ENCODE measurements at regions not wholly inside any gene's neighbourhood (a gene's known extent, or its start where the extent isn't known, plus 50 kb on each side); places are given as distances from the start of the nearest gene placed in this dataset.

DNA sequence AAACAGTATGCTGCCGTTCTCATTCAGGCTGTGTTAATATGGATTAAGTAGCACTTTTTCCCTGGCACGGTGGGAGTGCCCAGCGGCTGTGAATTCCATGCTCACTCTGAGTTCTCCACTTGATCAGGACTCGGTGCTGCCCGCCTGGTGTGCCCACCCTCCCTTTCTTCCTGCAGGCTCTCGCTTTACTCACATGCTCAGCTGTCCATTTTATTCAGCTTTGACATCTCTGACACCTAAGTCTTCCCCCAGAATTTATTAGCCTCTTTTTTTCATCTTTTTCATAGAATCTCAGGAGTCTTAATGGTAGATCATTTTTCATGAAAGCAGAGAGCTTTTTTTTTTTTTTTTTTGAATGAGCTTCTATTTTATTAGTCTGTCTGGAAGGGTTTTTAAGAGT lies 626.5 kb downstream of the IRX1 start:
- TF ChIP-seq JUND (IDR thresholded peaks at IDR 0.05; ENCODE audit: low read depth), result no peak
- in situ Hi-C loops (cut with HindIII; ENCODE audit: low pct_unique_long_range_greater_than_20kb, low sequenced_read_pairs), result no loop called here
- DNase-seq (ENCODE audit: low read depth in 1 of 2, low spot score in 1 of 2), result no peak

DNA sequence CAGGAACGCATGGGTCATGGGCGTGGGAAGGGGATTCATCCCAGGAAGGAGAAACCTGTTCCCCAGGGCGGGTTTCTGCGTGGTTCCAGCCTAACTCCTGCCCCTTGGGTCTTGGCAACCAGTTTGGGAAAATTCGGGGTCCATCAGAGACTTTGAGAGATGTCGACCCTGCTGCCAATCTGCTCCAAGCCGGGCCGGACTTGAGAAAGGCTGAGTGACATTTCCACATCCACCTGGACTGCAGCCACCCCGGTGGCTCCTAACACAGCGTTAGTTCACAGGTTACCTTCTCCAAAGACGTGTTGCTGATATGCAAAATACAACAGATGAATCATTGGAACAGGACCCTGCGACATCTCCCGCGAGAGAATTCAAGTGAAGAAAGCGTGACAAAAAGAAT lies 627.2 kb downstream of the IRX1 start:
- TF ChIP-seq JUND (IDR thresholded peaks at IDR 0.05; ENCODE audit: low read depth), result no peak
- in situ Hi-C loops (cut with HindIII; ENCODE audit: low pct_unique_long_range_greater_than_20kb, low sequenced_read_pairs), result no loop called here
- DNase-seq (ENCODE audit: low read depth in 1 of 2, low spot score in 1 of 2), result no peak

DNA sequence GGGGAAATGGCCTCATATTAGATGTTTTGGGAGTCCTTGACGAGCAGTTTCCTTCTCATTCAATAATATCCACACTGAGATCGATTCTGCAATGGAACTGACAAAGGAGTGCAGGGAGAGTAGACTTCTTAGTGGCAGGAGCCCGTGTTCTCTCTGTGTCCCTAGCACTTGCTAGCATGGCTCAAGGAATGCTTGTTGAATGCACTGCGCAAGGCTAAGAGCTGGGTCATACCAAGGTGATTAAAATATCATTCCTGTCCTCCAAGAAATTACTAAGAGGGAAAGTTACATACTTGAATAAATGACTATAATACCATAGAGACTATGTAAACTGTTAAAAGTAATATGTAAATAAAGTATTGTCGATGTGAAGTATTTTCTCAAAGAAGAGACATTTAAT lies 630.1 kb downstream of the IRX1 start:
- TF ChIP-seq JUND (IDR thresholded peaks at IDR 0.05; ENCODE audit: low read depth), result no peak
- no peak for DNase-seq (ENCODE audit: low read depth in 1 of 2, low spot score in 1 of 2)
- in situ Hi-C loops (cut with HindIII; ENCODE audit: low pct_unique_long_range_greater_than_20kb, low sequenced_read_pairs), result no loop called here

DNA sequence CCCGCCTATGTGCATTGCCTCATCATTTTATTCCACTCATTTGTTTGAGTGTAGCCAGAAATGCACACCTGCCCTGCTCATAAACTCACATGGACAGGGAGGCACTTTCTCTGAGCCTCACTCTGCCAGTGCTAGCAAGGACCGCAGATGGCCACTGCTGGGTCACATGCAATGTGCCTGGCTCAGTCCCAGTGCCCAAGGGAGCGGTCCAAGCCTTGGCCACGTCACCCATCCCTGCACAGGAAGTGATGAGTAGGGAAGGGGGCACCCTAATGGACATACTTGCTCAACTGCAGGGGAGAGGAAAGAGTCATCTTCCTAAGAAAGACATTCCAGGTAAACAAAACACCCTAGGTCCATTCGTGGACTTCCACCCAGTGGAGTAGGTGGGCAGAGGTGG lies 630.9 kb downstream of the IRX1 start:
- in situ Hi-C loops (cut with HindIII; ENCODE audit: low pct_unique_long_range_greater_than_20kb, low sequenced_read_pairs), result no loop called here
- TF ChIP-seq JUND (IDR thresholded peaks at IDR 0.05; ENCODE audit: low read depth), result no peak

DNA sequence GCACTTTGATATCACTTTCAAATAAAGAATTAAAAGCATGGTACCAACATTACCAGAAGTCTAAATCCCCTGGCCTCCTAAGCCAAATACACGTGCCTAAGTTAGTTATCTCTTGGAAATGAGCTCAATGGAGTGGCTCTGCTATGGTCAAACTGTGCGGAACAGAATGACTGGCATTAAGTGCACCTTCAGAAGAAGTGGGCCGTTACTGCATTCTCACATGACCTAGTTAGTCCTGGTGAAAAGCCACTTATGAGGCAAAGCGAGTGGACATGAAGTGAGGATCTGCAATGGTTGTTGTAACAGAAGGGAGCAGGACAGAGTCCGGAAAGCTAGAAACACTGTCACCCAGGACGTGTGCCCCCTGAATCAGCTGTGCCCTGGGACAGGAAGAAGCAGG lies 633.1 kb downstream of the IRX1 start:
- DNase-seq (ENCODE audit: low read depth in 1 of 2, low spot score in 1 of 2), result no peak
- in situ Hi-C loops (cut with HindIII; ENCODE audit: low pct_unique_long_range_greater_than_20kb, low sequenced_read_pairs), result no loop called here
- no peak for TF ChIP-seq JUND (IDR thresholded peaks at IDR 0.05; ENCODE audit: low read depth)

More for the DNA sequence above, 630.9 kb downstream of the IRX1 start:
- no peak for DNase-seq (ENCODE audit: low read depth in 1 of 2, low spot score in 1 of 2)

DNA sequence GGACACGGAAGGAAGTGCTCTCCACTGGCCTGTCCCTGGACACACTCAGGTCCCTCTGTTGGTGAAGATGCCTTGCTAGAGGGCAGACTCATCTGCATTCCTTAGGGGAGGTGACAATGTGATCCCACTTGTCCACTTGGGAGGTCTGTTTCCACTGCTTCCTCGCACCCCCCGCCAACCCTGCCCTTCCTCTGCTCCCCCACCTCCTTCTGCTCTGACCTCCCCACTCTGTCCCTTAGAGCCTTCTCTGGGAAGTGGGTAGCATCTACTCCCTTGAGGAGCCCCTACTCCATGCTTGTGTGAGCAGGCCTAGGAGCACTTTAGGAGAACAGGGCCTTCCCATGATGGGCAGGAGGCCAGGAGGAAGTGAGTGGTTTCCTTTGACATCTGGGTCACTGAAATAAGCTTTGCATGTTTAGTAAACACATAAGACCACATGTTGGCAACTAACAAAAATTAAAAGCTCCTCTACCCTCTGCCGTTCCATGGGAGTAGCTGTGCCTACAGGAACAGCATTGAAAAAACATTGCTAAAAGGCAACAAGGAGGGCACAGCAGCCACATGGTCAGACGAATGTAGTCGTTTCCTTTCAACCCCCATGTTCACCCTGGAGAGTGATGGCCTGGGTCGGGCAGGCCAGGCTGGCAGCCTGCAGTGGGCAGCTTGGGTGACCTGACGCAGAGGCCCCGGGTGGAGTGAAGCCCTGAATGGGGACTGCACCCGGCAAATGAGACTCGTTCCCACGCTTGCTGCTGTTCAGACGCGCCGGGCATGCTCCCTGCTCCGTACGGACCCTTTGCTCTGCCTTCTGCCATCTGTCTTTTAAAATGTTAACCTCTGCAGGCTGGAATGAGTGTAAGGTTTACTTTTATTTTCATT lies 634.0 kb downstream of the IRX1 start:
- DNase-seq (ENCODE audit: low read depth in 1 of 2, low spot score in 1 of 2), result no peak
- in situ Hi-C loops (cut with HindIII; ENCODE audit: low pct_unique_long_range_greater_than_20kb, low sequenced_read_pairs), result no loop called here
- no peak for TF ChIP-seq JUND (IDR thresholded peaks at IDR 0.05; ENCODE audit: low read depth)

DNA sequence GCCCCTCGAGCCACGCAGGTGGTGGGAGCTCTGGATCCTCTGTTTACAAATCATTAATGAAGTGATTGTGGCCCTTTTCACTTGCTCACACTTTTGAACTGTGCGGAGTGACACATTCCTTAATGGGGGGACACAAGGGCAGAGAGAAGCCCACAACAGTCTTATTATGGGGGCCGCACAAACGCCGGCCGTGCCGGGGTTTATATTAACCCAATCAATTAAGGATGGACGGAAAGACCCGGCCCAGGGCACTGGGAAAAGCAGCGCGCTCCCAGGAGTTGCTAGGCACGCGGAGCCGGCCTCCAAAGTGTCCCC lies 634.8 kb downstream of the IRX1 start:
- in situ Hi-C loops (cut with HindIII; ENCODE audit: low pct_unique_long_range_greater_than_20kb, low sequenced_read_pairs), result no loop called here
- TF ChIP-seq JUND (IDR thresholded peaks at IDR 0.05; ENCODE audit: low read depth), result no peak
- no peak for DNase-seq (ENCODE audit: low read depth in 1 of 2, low spot score in 1 of 2)

DNA sequence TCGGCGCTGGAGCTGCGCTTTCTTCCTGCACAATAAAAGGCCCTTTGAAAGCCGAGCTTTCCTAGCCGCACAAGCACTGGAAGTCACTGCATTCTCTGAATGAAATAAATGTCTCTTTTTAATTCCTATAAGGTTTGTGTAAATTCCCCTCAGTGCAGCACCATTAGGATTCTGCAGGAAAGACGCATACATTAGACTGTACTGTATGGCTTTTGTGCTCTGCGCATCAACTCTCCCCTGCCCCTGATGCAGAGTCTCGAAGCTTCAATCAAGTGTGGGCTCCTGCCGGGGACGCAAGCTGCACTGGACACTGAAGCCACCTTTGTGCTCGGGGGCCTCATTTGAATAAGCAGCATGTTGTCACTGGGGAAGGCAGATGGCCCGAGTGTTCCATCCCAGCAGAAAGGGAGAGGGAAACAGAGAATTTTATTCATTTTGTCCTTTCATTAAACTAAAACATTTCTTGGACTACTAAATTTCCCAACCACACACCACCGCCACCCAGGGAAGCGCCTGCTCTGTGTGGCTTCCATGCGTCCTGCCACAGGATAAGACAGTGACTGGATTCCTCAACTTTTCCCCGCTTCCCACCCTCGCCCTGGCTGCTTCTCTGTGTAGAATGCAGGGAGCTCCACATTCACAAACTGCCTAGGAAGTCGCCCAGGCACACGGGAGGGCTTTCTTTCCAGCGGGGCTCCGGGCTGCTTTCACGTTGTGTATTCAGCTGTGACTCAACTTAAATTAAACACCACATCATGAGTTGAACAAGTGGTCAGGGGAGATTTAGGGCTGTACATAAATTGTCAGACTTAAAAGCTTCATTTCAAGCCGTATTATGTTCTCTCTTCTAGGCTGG lies 635.4 kb downstream of the IRX1 start:
- TF ChIP-seq JUND (IDR thresholded peaks at IDR 0.05; ENCODE audit: low read depth), result no peak
- DNase-seq (ENCODE audit: low read depth in 1 of 2, low spot score in 1 of 2), result no peak
- in situ Hi-C loops (cut with HindIII; ENCODE audit: low pct_unique_long_range_greater_than_20kb, low sequenced_read_pairs), result no loop called here

DNA sequence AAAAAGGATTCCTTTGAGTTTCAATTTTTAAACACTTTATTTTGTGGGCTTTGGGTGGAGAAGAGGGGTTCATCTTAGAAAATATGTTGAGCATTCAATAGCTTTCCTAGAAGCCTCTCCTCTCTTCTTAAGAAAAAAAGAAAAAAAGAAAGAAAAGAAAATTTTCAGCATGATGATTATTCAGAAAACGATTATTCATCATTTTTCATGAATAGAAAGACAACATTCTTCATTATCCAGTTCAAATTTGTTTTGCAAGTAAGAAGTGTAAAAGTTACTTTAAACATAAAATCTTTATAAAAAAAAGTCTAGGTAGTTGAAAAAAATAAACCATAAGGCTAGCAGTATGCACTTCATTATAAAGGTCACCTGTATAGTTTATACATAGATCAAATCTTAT lies 636.5 kb downstream of the IRX1 start:
- in situ Hi-C loops (cut with HindIII; ENCODE audit: low pct_unique_long_range_greater_than_20kb, low sequenced_read_pairs), result no loop called here
- TF ChIP-seq JUND (IDR thresholded peaks at IDR 0.05; ENCODE audit: low read depth), result no peak
- DNase-seq (ENCODE audit: low read depth in 1 of 2, low spot score in 1 of 2), result no peak

DNA sequence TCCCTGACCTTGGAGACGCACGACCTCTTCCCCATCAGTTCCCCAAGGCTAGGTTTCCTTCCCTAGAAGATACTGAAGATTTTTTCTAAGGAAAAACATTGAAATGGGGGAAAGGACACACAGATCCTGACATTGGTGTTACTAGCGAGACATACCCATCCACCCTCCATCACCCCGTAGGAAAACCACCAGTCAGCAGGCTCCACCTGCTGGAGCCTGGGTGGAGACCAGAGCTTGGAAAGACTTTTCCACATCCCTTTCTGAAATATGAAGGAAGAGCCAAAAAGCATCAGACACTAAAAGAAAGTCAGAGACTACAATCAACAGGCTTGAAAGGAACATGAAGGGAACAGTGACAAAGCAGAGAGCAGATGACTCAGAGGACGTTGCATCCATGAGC lies 638.0 kb downstream of the IRX1 start:
- DNase-seq (ENCODE audit: low read depth in 1 of 2, low spot score in 1 of 2), result peak in 1 of 2 experiments; percentile 52
- in situ Hi-C loops (cut with HindIII; ENCODE audit: low pct_unique_long_range_greater_than_20kb, low sequenced_read_pairs), result no loop called here
- no peak for TF ChIP-seq JUND (IDR thresholded peaks at IDR 0.05; ENCODE audit: low read depth)

DNA sequence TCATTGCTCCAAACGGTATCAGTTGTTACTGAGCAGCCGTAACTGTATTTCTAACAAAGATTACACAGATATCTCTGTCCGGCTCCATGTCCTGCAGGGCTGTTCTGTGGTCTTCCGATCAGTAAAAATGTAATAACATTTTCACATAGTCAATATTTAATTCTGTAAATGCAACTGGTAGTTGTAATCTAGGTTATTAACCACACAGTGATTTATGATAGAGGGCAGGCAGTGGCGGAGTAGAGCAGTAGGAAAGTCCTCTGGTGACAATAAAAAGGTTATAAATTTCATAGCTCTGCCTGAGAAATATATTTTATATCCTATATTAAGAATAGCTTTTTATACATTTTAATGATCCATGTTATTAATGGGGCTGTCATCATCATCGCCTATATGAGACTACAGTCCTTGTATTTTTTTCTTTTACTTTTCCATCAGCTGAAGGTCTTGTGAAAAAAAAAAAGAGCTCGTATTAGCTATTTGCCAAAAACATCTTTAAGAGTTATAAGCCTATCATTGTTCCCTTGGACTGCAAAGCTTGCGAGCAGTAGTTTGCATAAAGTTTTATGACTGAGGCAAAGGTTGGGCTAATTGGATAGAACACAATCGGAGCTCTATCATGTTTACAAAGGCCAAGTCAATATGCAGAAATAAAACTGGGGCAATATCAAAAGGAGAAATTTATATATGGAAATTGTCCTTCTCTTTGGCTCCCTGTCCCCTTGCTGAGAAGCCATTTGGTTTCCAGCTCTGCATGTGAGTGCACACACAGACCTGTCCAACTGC lies 648.0 kb downstream of the IRX1 start:
- no peak for DNase-seq (ENCODE audit: low read depth in 1 of 2, low spot score in 1 of 2)
- in situ Hi-C loops (cut with HindIII; ENCODE audit: low pct_unique_long_range_greater_than_20kb, low sequenced_read_pairs), result no loop called here
- no peak for TF ChIP-seq JUND (IDR thresholded peaks at IDR 0.05; ENCODE audit: low read depth)

DNA sequence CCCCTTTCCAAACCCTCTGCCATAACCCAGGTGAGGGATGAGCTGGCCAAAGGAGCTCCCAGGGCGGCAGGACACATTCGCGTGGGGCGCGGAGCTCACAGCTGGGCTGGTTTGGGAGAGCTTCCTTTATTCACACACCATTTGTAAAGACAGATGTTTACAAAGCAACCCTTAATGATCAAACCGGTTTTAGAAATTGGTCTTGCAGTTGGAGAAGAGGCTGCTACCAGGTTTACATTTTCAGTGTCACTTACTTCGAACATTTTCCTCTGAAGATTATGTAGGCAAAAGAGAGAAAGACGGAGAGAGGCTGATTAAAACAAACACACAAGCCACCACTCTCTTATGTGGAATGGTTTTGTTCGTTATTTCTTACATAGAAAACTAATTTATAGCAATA lies 648.7 kb downstream of the IRX1 start:
- no peak for TF ChIP-seq JUND (IDR thresholded peaks at IDR 0.05; ENCODE audit: low read depth)
- DNase-seq (ENCODE audit: low read depth in 1 of 2, low spot score in 1 of 2), result no peak
- in situ Hi-C loops (cut with HindIII; ENCODE audit: low pct_unique_long_range_greater_than_20kb, low sequenced_read_pairs), result no loop called here

DNA sequence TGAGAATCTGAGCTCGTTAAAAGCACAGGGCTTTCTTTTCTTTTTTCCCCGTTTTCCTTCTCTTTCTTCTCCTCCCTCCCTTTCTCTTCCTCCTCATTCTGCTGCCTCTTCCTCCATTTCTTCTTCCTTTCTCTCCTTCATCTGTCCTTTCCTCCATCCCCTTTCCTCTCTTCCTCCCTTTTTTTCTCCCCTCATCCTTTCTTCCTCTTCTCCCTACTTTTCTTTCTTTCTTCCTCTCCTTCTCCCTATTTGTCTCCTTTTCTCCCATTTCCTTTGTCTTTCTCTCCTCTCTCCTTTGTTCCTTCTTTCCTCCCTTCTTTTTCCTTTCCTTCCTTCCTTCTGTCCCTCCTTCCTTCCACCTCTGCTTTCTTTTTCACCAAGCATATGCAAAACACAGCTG lies 649.4 kb downstream of the IRX1 start:
- DNase-seq (ENCODE audit: low read depth in 1 of 2, low spot score in 1 of 2), result no peak
- in situ Hi-C loops (cut with HindIII; ENCODE audit: low pct_unique_long_range_greater_than_20kb, low sequenced_read_pairs), result no loop called here
- TF ChIP-seq JUND (IDR thresholded peaks at IDR 0.05; ENCODE audit: low read depth), result no peak
